Renal pelvis (tissue), 1 donor: ENCODE measurements at regions not wholly inside any gene's neighbourhood (a gene's known extent, or its start where the extent isn't known, plus 50 kb on each side); places are given as distances from the start of the nearest gene placed in this dataset.

Experiments used
- DNase-seq: peaks from one replicate; pipeline ENCODE4 v3.0.0-alpha.2; 2013

DNA sequence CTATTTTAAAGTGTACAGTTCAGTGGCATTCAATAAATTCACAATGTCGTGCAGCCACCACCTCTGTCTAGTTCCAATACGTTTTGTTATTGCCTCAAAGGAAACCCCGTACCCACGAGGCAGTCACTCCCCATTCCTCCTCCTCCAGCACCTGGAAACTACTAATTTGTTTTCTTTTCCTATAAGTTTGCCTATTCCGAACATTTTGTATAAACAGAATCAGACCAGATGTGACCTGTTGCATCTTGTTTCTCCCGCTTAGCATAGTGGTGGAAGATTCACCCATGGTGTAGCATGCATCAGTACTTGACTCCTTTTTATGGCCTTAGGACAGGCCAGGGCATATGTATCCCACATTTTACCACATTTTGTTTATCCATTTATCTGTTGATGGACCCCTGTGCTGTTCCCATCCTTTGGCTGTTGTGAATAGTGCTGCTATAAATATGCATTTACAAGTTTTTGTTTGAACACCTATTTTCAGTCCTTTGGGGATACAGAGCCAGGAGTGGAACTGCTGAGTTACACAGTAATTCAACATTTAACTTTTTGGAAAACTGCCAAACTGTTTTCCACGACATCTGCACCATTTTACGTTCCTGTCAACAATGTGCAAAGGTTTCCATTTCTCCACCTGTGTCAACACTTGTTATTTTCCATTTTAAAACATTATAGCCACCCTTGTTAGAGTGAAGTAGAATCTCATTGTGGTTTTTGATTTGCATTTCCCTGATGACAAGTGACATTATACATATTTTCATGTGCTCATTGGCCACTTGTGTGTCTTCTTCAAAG lies 57.8 kb upstream of the STX18 start:
- DNase-seq = no peak

GRCh38 chr4:4598851-4599411 lies 57.1 kb upstream of the STX18 start:
- no peak for DNase-seq

DNA sequence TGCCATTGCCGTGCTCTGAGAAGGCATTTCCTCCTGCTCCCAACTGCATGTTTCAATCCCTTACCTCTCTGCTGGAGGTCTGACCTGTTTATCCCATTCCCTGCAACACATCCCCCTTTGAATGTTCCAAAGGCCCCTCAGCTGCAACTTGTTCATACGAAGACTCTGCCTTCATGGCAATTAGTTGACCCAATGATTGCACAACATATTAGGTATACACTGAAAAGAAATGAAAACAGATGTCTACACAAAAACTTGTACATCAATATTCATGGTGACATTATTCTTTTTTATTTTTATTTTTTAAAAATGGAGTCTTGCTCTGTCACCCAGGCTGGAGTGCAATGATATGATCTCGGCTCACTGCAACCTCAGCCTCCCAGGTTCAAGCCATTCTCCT lies 54.9 kb upstream of the STX18 start:
- DNase-seq = no peak

- DNase-seq = no peak
Measured at GRCh38 chr4:4595252-4595651, 53.4 kb upstream of the STX18 start.

DNA sequence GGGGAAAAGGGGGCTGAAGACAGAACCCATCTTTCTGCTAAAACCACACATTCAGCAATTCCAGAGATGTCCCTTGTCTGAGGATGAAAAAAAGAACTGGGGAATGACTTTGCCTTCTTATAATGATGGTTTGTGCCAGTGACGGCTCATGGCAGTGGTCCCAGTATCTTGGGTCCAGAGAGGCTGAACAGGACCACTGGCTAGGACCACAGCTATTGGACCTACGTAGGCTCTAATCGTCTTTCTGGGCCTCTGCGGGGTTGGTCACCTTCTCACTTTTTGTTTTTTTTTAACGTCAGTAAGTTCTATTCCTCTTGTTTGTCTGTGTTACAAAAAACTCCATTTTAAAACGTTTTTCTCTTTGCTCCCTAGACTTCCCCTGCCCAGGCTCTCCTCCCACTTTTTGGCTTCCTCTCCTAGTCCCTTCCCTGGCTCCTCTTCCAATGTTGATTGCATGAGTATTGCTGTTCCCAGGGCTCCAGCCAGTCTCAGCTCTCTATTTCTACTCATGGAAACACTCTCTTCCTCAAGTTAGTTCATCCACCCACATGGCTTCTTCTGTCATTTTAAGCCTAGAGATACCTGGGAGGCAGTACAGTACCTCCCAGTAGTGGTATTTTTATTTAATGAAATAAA lies 52.6 kb upstream of the STX18 start:
- no peak for DNase-seq

DNA sequence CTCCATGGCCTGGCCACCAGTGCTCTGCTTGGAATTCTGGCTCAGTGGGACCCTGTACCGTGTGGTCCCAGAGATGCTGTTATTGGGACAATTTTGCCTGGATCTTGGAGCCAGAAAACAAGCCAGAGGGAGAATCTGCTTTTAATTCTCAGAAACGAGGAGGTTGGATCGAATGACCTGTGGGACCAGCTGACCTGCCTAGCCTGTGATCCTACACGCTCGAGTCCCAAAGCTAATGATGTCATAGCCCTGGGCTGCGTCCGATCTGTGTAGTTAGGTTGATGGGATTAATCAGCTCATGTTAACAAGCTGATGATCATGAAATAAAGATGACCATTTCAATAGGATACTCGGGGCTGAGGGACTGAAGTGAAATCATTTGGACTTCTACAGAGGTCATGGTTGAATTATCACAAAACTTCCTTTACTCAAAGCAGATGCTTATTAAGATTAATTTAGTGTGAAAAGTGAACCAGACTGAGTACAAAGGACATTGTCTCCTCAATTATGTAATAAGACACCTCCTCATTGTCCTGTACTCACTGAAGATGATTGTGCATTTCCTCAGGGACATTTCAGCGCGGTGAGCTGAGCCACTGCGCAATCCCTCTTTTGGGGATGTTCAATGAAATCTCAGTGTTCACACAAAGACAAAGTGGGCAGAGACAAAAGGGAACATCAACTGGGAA lies 51.9 kb upstream of the STX18 start:
- no peak for DNase-seq

GRCh38 chr4:4592414-4592813 lies 50.6 kb upstream of the STX18 start:
- DNase-seq = no peak
